ENCODE measurements at regions not wholly inside any gene's neighbourhood (a gene's known extent, or its start where the extent isn't known, plus 50 kb on each side); places are given as distances from the start of the nearest gene placed in this dataset.

- DNase-seq (ENCODE audit: low read depth) = no peak
Measured at GRCh38 chr3:189500798-189501495, 130.2 kb upstream of the TP63 start.

- no peak for DNase-seq (ENCODE audit: low read depth)
Measured at GRCh38 chr3:189502256-189502655, 128.9 kb upstream of the TP63 start.

GRCh38 chr3:189502676-189503257 lies 128.4 kb upstream of the TP63 start:
- DNase-seq (ENCODE audit: low read depth) = no peak

- DNase-seq (ENCODE audit: low read depth) = no peak
Measured at GRCh38 chr3:189507856-189508255, 123.3 kb upstream of the TP63 start.

- DNase-seq (ENCODE audit: low read depth) = peak; percentile 59
Measured at GRCh38 chr3:189508784-189509501, 122.2 kb upstream of the TP63 start.

GRCh38 chr3:189512039-189512438 lies 119.2 kb upstream of the TP63 start:
- DNase-seq (ENCODE audit: low read depth) = no peak

- DNase-seq (ENCODE audit: low read depth) = no peak
Measured at GRCh38 chr3:189512821-189513220, 118.4 kb upstream of the TP63 start.

- DNase-seq (ENCODE audit: low read depth) = no peak
Measured at GRCh38 chr3:189513281-189514117, 117.7 kb upstream of the TP63 start.

- peak; percentile 34 for DNase-seq (ENCODE audit: low read depth)
Measured at GRCh38 chr3:189516039-189516438, 115.2 kb upstream of the TP63 start.

GRCh38 chr3:189517981-189518380 lies 113.2 kb upstream of the TP63 start:
- DNase-seq (ENCODE audit: low read depth) = no peak

GRCh38 chr3:189519458-189519857 lies 111.7 kb upstream of the TP63 start:
- DNase-seq (ENCODE audit: low read depth) = no peak

- no peak for DNase-seq (ENCODE audit: low read depth)
Measured at GRCh38 chr3:189529468-189529867, 101.7 kb upstream of the TP63 start.

GRCh38 chr3:189529889-189530471 lies 101.2 kb upstream of the TP63 start:
- DNase-seq (ENCODE audit: low read depth) = no peak

GRCh38 chr3:189530822-189531221 lies 100.4 kb upstream of the TP63 start:
- peak; percentile 61 for DNase-seq (ENCODE audit: low read depth)

- no peak for DNase-seq (ENCODE audit: low read depth)
Measured at GRCh38 chr3:189531271-189531670, 99.9 kb upstream of the TP63 start.

GRCh38 chr3:189534531-189534930 lies 96.7 kb upstream of the TP63 start:
- DNase-seq (ENCODE audit: low read depth) = no peak

GRCh38 chr3:189537135-189537534 lies 94.1 kb upstream of the TP63 start:
- DNase-seq (ENCODE audit: low read depth) = no peak

- DNase-seq (ENCODE audit: low read depth) = no peak
Measured at GRCh38 chr3:189547448-189547847, 83.7 kb upstream of the TP63 start.

GRCh38 chr3:189548053-189548452 lies 83.1 kb upstream of the TP63 start:
- DNase-seq (ENCODE audit: low read depth) = no peak

- no peak for DNase-seq (ENCODE audit: low read depth)
Measured at GRCh38 chr3:189551007-189551406, 80.2 kb upstream of the TP63 start.

GRCh38 chr3:189554868-189555557 lies 76.2 kb upstream of the TP63 start:
- DNase-seq (ENCODE audit: low read depth) = no peak

- no peak for DNase-seq (ENCODE audit: low read depth)
Measured at GRCh38 chr3:189555558-189555881, 75.7 kb upstream of the TP63 start.
